ENCODE measurements at regions not wholly inside any gene's neighbourhood (a gene's known extent, or its start where the extent isn't known, plus 50 kb on each side); places are given as distances from the start of the nearest gene placed in this dataset.

GRCh38 chr6:8574749-8575468, 139.6 kb upstream of the SLC35B3 start:
- DNase-seq, result no peak
- no peak for ATAC-seq (replicated peaks in 1 of 4)
- CTCF ChIA-PET, result no interaction called here

GRCh38 chr6:8574311-8574710, 139.0 kb upstream of the SLC35B3 start:
- Mint-ChIP-seq H3K4me1 (no peaks in the 10 kb centered on the region), H3K27ac (no peak overlapping the region), H3K27me3 (no peaks in the 10 kb centered on the region), H3K4me3 (no peak overlapping the region), H3K36me3 (no peaks in the 10 kb centered on the region), H3K9me3 (peaks cover 0 to 5% (median 0%) of the 10 kb centered on the region in 3 donors)
- Histone ChIP-seq H3K27me3 (replicated peaks in 1 of 2; ENCODE audit: control insufficient read depth in 2 of 2, extremely low read depth in 1 of 2, insufficient read depth in 2 of 2, low read length in 1 of 2) (no peaks in the 10 kb centered on the region), H3K36me3 (ENCODE audit: control insufficient read depth in 2 of 2, extremely low read depth in 1 of 2, insufficient read depth in 1 of 2, low read length in 1 of 2) (no peaks in the 10 kb centered on the region), H3K9me3 (no peaks in the 10 kb centered on the region), H3K4me3 (ENCODE audit: control insufficient read depth in 1 of 2, extremely low read depth in 1 of 2, low read length in 1 of 2) (no peak overlapping the region), H3K4me1 (ENCODE audit: control insufficient read depth in 1 of 2, extremely low read depth in 1 of 2, insufficient read depth in 2 of 2, low read length in 2 of 2) (no peaks in the 10 kb centered on the region), H3K27ac (ENCODE audit: low read length) (no peak overlapping the region)
- CTCF ChIA-PET, result no interaction called here
- no CpG with 5 or more reads among the region's 2 CpGs for WGBS (ENCODE audit: insufficient coverage)
- DNase-seq (no peak), ATAC-seq (replicated peaks in 1 of 4) (no peak)
- POLR2A ChIA-PET, result no interaction called here

More at GRCh38 chr6:8574749-8575468, 139.6 kb upstream of the SLC35B3 start:
- no peaks in the 10 kb centered on the region for H3K36me3 Mint-ChIP-seq
- Histone ChIP-seq H3K9me3 (no peaks in the 10 kb centered on the region), H3K27me3 (replicated peaks in 1 of 2; ENCODE audit: control insufficient read depth in 2 of 2, extremely low read depth in 1 of 2, insufficient read depth in 2 of 2, low read length in 1 of 2) (no peaks in the 10 kb centered on the region), H3K4me3 (ENCODE audit: control insufficient read depth in 1 of 2, extremely low read depth in 1 of 2, low read length in 1 of 2) (no peak overlapping the region), H3K27ac (ENCODE audit: low read length) (no peak overlapping the region), H3K36me3 (ENCODE audit: control insufficient read depth in 2 of 2, extremely low read depth in 1 of 2, insufficient read depth in 1 of 2, low read length in 1 of 2) (no peaks in the 10 kb centered on the region), H3K4me1 (ENCODE audit: control insufficient read depth in 1 of 2, extremely low read depth in 1 of 2, insufficient read depth in 2 of 2, low read length in 2 of 2) (no peaks in the 10 kb centered on the region)
- no peaks in the 10 kb centered on the region for H3K27me3 Mint-ChIP-seq
- no peak overlapping the region for H3K4me3 Mint-ChIP-seq
- WGBS (ENCODE audit: insufficient coverage), result no CpG with 5 or more reads among the region's 6 CpGs
- POLR2A ChIA-PET, result no interaction called here
- no peak overlapping the region for H3K27ac Mint-ChIP-seq
- H3K9me3 Mint-ChIP-seq, result no peaks in the 10 kb centered on the region
- H3K4me1 Mint-ChIP-seq, result no peaks in the 10 kb centered on the region

GRCh38 chr6:8570256-8570920, 135.0 kb upstream of the SLC35B3 start:
- POLR2A ChIA-PET, result interaction anchor here in 1 of 2 donors (0.7 kb wide), 1 partner anchor 1193 kb away, joined by 3 read pairs; no protein-coding TSS in a partner anchor
- H3K4me3 ChIP-seq (ENCODE audit: control insufficient read depth in 1 of 2, extremely low read depth in 1 of 2, low read length in 1 of 2), result no peak overlapping the region
- ATAC-seq (replicated peaks in 1 of 4) (no peak), DNase-seq (no peak)
- no peak overlapping the region for H3K27ac Mint-ChIP-seq
- no peaks in the 10 kb centered on the region for H3K36me3 Mint-ChIP-seq
- H3K27me3 Mint-ChIP-seq, result no peaks in the 10 kb centered on the region
- H3K27ac ChIP-seq (ENCODE audit: low read length), result no peak overlapping the region
- H3K27me3 ChIP-seq (replicated peaks in 1 of 2; ENCODE audit: control insufficient read depth in 2 of 2, extremely low read depth in 1 of 2, insufficient read depth in 2 of 2, low read length in 1 of 2), result no peaks in the 10 kb centered on the region
- H3K36me3 ChIP-seq (ENCODE audit: control insufficient read depth in 2 of 2, extremely low read depth in 1 of 2, insufficient read depth in 1 of 2, low read length in 1 of 2), result no peaks in the 10 kb centered on the region
- no peaks in the 10 kb centered on the region for H3K4me1 ChIP-seq (ENCODE audit: control insufficient read depth in 1 of 2, extremely low read depth in 1 of 2, insufficient read depth in 2 of 2, low read length in 2 of 2)
- 60% methylated on average over 1 of the region's 6 CpGs for WGBS (ENCODE audit: insufficient coverage)
- no peaks in the 10 kb centered on the region for H3K4me1 Mint-ChIP-seq
- CTCF ChIA-PET, result no interaction called here
- peaks cover 0 to 5% (median 0%) of the 10 kb centered on the region in 3 donors for H3K9me3 Mint-ChIP-seq
- no peaks in the 10 kb centered on the region for H3K9me3 ChIP-seq
- H3K4me3 Mint-ChIP-seq, result no peak overlapping the region

- H3K4me1 Mint-ChIP-seq, result no peaks in the 10 kb centered on the region
- no peak overlapping the region for H3K4me3 Mint-ChIP-seq
- Histone ChIP-seq H3K27me3 (replicated peaks in 1 of 2; ENCODE audit: control insufficient read depth in 2 of 2, extremely low read depth in 1 of 2, insufficient read depth in 2 of 2, low read length in 1 of 2) (no peaks in the 10 kb centered on the region), H3K36me3 (ENCODE audit: control insufficient read depth in 2 of 2, extremely low read depth in 1 of 2, insufficient read depth in 1 of 2, low read length in 1 of 2) (no peaks in the 10 kb centered on the region), H3K4me1 (ENCODE audit: control insufficient read depth in 1 of 2, extremely low read depth in 1 of 2, insufficient read depth in 2 of 2, low read length in 2 of 2) (no peaks in the 10 kb centered on the region), H3K4me3 (ENCODE audit: control insufficient read depth in 1 of 2, extremely low read depth in 1 of 2, low read length in 1 of 2) (no peak overlapping the region), H3K27ac (ENCODE audit: low read length) (no peak overlapping the region), H3K9me3 (no peaks in the 10 kb centered on the region)
- ChIA-PET CTCF (no interaction called here), POLR2A (no interaction called here)
- no peak overlapping the region for H3K27ac Mint-ChIP-seq
- DNase-seq (no peak), ATAC-seq (replicated peaks in 1 of 4) (no peak)
- no peaks in the 10 kb centered on the region for H3K36me3 Mint-ChIP-seq
- 51% methylated on average over 2 of the region's 3 CpGs for WGBS (ENCODE audit: insufficient coverage)
- H3K9me3 Mint-ChIP-seq, result no peaks in the 10 kb centered on the region
- no peaks in the 10 kb centered on the region for H3K27me3 Mint-ChIP-seq
These were observed 126.8 kb upstream of the SLC35B3 start for GRCh38 chr6:8562125-8562524.

- Histone ChIP-seq H3K36me3 (ENCODE audit: control insufficient read depth in 2 of 2, extremely low read depth in 1 of 2, insufficient read depth in 1 of 2, low read length in 1 of 2) (no peaks in the 10 kb centered on the region), H3K4me3 (ENCODE audit: control insufficient read depth in 1 of 2, extremely low read depth in 1 of 2, low read length in 1 of 2) (no peak overlapping the region), H3K27me3 (replicated peaks in 1 of 2; ENCODE audit: control insufficient read depth in 2 of 2, extremely low read depth in 1 of 2, insufficient read depth in 2 of 2, low read length in 1 of 2) (no peaks in the 10 kb centered on the region), H3K9me3 (no peaks in the 10 kb centered on the region), H3K27ac (ENCODE audit: low read length) (no peak overlapping the region), H3K4me1 (ENCODE audit: control insufficient read depth in 1 of 2, extremely low read depth in 1 of 2, insufficient read depth in 2 of 2, low read length in 2 of 2) (no peaks in the 10 kb centered on the region)
- no peak overlapping the region for H3K4me3 Mint-ChIP-seq
- ATAC-seq (replicated peaks in 1 of 4) (no peak), DNase-seq (no peak)
- H3K27ac Mint-ChIP-seq, result no peak overlapping the region
- no peaks in the 10 kb centered on the region for H3K4me1 Mint-ChIP-seq
- H3K36me3 Mint-ChIP-seq, result no peaks in the 10 kb centered on the region
- H3K27me3 Mint-ChIP-seq, result no peaks in the 10 kb centered on the region
- CTCF ChIA-PET, result no interaction called here
- H3K9me3 Mint-ChIP-seq, result no peaks in the 10 kb centered on the region
- POLR2A ChIA-PET, result no interaction called here
- 35% methylated on average over 2 of the region's 4 CpGs for WGBS (ENCODE audit: insufficient coverage)
These were observed 123.6 kb upstream of the SLC35B3 start for GRCh38 chr6:8558953-8559352.

- WGBS (ENCODE audit: insufficient coverage), result no CpG with 5 or more reads among the region's 2 CpGs
- ChIA-PET POLR2A (no interaction called here), CTCF (no interaction called here)
- Histone ChIP-seq H3K36me3 (ENCODE audit: control insufficient read depth in 2 of 2, extremely low read depth in 1 of 2, insufficient read depth in 1 of 2, low read length in 1 of 2) (no peaks in the 10 kb centered on the region), H3K9me3 (no peaks in the 10 kb centered on the region), H3K27me3 (replicated peaks in 1 of 2; ENCODE audit: control insufficient read depth in 2 of 2, extremely low read depth in 1 of 2, insufficient read depth in 2 of 2, low read length in 1 of 2) (no peaks in the 10 kb centered on the region), H3K4me1 (ENCODE audit: control insufficient read depth in 1 of 2, extremely low read depth in 1 of 2, insufficient read depth in 2 of 2, low read length in 2 of 2) (no peaks in the 10 kb centered on the region), H3K4me3 (ENCODE audit: control insufficient read depth in 1 of 2, extremely low read depth in 1 of 2, low read length in 1 of 2) (no peak overlapping the region), H3K27ac (ENCODE audit: low read length) (no peak overlapping the region)
- Mint-ChIP-seq H3K36me3 (no peaks in the 10 kb centered on the region), H3K27me3 (no peaks in the 10 kb centered on the region), H3K4me3 (no peak overlapping the region), H3K4me1 (no peaks in the 10 kb centered on the region), H3K9me3 (peaks cover 0 to 4% (median 0%) of the 10 kb centered on the region in 3 donors), H3K27ac (no peak overlapping the region)
- ATAC-seq (replicated peaks in 1 of 4) (no peak), DNase-seq (no peak)
These were observed 121.8 kb upstream of the SLC35B3 start for GRCh38 chr6:8557014-8557748.
